H1 (cell line): ENCODE measurements at regions not wholly inside any gene's neighbourhood (a gene's known extent, or its start where the extent isn't known, plus 50 kb on each side); places are given as distances from the start of the nearest gene placed in this dataset.

ENCODE experiments used
- CTCF ChIA-PET: fragments of 300-600 bp; sonication (Branson Sonifier 250); formaldehyde crosslinking; loops from one replicate; lab custom pipeline; 2021; ENCODE audit not compliant: partially characterized antibody; lab: Charles Lee
- POLR2A ChIA-PET: fragments of 300-600 bp; sonication (Branson Sonifier 250); formaldehyde crosslinking; loops from one replicate; lab custom pipeline; 2021; ENCODE audit warnings: inconsistent platforms; ENCODE audit not compliant: partially characterized antibody; lab: Charles Lee
- DNase-seq, 2 experiments: peaks; one replicate each; pipeline versions ENCODE4 v3.0.0 to v3.0.0-alpha.2; 2010 to 2022; ENCODE audit warnings: low spot score in 2 of 2, low read depth in 1 of 2, mixed read lengths in 1 of 2
- FAIRE-seq: peaks from 2 replicates; lab custom pipeline; 2011; peaks lifted over from hg19 to GRCh38; lab: Jason Lieb, UNC
- H2AFZ ChIP-seq: 2 replicates; pipeline ENCODE4 v1.8.1; 2012; ENCODE audit warnings: low read length, inconsistent platforms
- H2AK5ac ChIP-seq: 2 replicates; pipeline ENCODE4 v1.6.1; 2013; ENCODE audit warnings: low read depth, low read length
- H2BK120ac ChIP-seq: replicated peaks from 2 replicates; pipeline ENCODE3; 2013; ENCODE audit warnings: low read depth, low read length, inconsistent platforms
- H2BK12ac ChIP-seq: 2 replicates; pipeline ENCODE4 v1.6.1; 2013; ENCODE audit warnings: low read depth, low read length
- H2BK15ac ChIP-seq: 2 replicates; pipeline ENCODE4 v1.6.1; 2013; ENCODE audit warnings: low read length
- H2BK20ac ChIP-seq: 2 replicates; pipeline ENCODE4 v1.6.1; 2013; ENCODE audit warnings: low read length
- H2BK5ac ChIP-seq: 2 replicates; pipeline ENCODE4 v1.6.1; 2013; ENCODE audit warnings: low read depth, low read length
- H3K14ac ChIP-seq: 2 replicates; pipeline ENCODE4 v1.6.1; 2013; ENCODE audit warnings: inconsistent platforms; ENCODE audit not compliant: insufficient read length
- H3K18ac ChIP-seq: 2 replicates; pipeline ENCODE4 v1.6.1; 2013; ENCODE audit warnings: low read length; ENCODE audit errors: extremely low read depth
- H3K23ac ChIP-seq: 2 replicates; pipeline ENCODE4 v1.6.1; 2013; ENCODE audit warnings: inconsistent platforms; ENCODE audit not compliant: insufficient read length
- H3K23me2 ChIP-seq: 2 replicates; pipeline ENCODE4 v1.6.1; 2013; ENCODE audit warnings: low read depth, low read length
- H3K27ac ChIP-seq: 2 replicates; pipeline ENCODE4 v1.6.1; 2011; ENCODE audit warnings: low read depth, low read length, inconsistent platforms
- H3K27me3 ChIP-seq, 4 experiments: replicated peaks in 1 of 4; 1 replicate in 1 of 4; 2 replicates in 3 of 4; pipeline versions ENCODE4 v1.6.1 to v1.8.1; 2011 to 2013; ENCODE audit warnings: low read length in 3 of 4, mild to moderate bottlenecking in 3 of 4, inconsistent platforms in 2 of 4, mixed read lengths in 2 of 4, moderate library complexity in 1 of 4; ENCODE audit not compliant: control insufficient read depth in 3 of 4, insufficient read depth in 3 of 4; ENCODE audit errors: extremely low read depth in 1 of 4
- H3K36me3 ChIP-seq, 4 experiments: 2 replicates each; pipeline versions ENCODE4 v1.6.1 to v1.8.1; 2011 to 2013; ENCODE audit warnings: mild to moderate bottlenecking in 4 of 4, low read length in 3 of 4, moderate library complexity in 2 of 4, control low read depth in 1 of 4, inconsistent platforms in 1 of 4; ENCODE audit not compliant: insufficient read depth in 4 of 4, control insufficient read depth in 2 of 4
- H3K4ac ChIP-seq: replicated peaks from 2 replicates; pipeline ENCODE3; 2013; ENCODE audit warnings: low read length, low read depth, mixed read lengths, inconsistent platforms; ENCODE audit not compliant: insufficient read length
- H3K4me1 ChIP-seq, 4 experiments: replicated peaks in 1 of 4; 1 replicate in 1 of 4; 2 replicates in 3 of 4; pipeline versions ENCODE4 v1.6.1 to v1.8.1; 2011 to 2013; ENCODE audit warnings: low read length in 3 of 4, inconsistent platforms in 2 of 4, mixed read lengths in 1 of 4; ENCODE audit not compliant: insufficient read depth in 4 of 4, control insufficient read depth in 3 of 4
- H3K4me2 ChIP-seq, 2 experiments: 2 replicates each; pipeline versions ENCODE4 v1.6.1 to v1.8.1; 2011 to 2013; ENCODE audit warnings: low read depth in 2 of 2, low read length in 2 of 2, control low read depth in 1 of 2, inconsistent platforms in 1 of 2, mild to moderate bottlenecking in 1 of 2; ENCODE audit not compliant: insufficient read depth in 1 of 2
- H3K4me3 ChIP-seq, 4 experiments: fragments of 200-600, 300-600 bp in 1 of 4; sonication (generic), shearing (Covaris generic), sonication (Bioruptor Twin) in 1 of 4; 2 replicates each; pipeline versions ENCODE4 v1.5.1 to v1.8.1; 2011 to 2016; ENCODE audit warnings: low read length in 4 of 4, low read depth in 3 of 4, control low read depth in 2 of 4, inconsistent platforms in 2 of 4, mild to moderate bottlenecking in 2 of 4, mixed read lengths in 1 of 4, moderate library complexity in 1 of 4; ENCODE audit not compliant: insufficient read depth in 2 of 4; ENCODE audit errors: extremely low read depth in 1 of 4
- H3K56ac ChIP-seq: replicated peaks from 2 replicates; pipeline ENCODE3; 2013; ENCODE audit warnings: low read depth, mild to moderate bottlenecking, mixed read lengths, low read length, inconsistent platforms; ENCODE audit not compliant: insufficient read length
- H3K79me1 ChIP-seq: 2 replicates; pipeline ENCODE4 v1.6.1; 2013; ENCODE audit warnings: low read depth, low read length, control low read depth
- H3K79me2 ChIP-seq, 2 experiments: 2 replicates each; pipeline versions ENCODE4 v1.6.1 to v1.8.1; 2012 to 2013; ENCODE audit warnings: low read length in 2 of 2, mild to moderate bottlenecking in 2 of 2, inconsistent platforms in 1 of 2; ENCODE audit not compliant: insufficient read depth in 2 of 2, control insufficient read depth in 1 of 2
- H3K9ac ChIP-seq, 4 experiments: replicated peaks in 1 of 4; 1 replicate in 1 of 4; 2 replicates in 3 of 4; pipeline versions ENCODE4 v1.6.1 to v1.8.1; 2011 to 2013; ENCODE audit warnings: low read depth in 3 of 4, low read length in 3 of 4, control low read depth in 2 of 4, mild to moderate bottlenecking in 2 of 4, moderate library complexity in 2 of 4, inconsistent platforms in 1 of 4; ENCODE audit errors: extremely low read depth in 1 of 4
- H3K9me3 ChIP-seq, 2 experiments: 2 replicates each; pipeline versions ENCODE4 v1.6.1 to v1.8.1; 2012 to 2013; ENCODE audit warnings: mild to moderate bottlenecking in 2 of 2, moderate library complexity in 2 of 2, control low read depth in 1 of 2, inconsistent platforms in 1 of 2, low read depth in 1 of 2, low read length in 1 of 2, mixed read lengths in 1 of 2; ENCODE audit not compliant: insufficient read depth in 2 of 2
- H4K20me1 ChIP-seq, 2 experiments: replicated peaks in 1 of 2; 2 replicates each; pipeline versions ENCODE3 to v1.8.1; 2011 to 2013; ENCODE audit warnings: inconsistent platforms in 2 of 2, low read length in 2 of 2, mild to moderate bottlenecking in 1 of 2; ENCODE audit not compliant: insufficient read depth in 2 of 2, control insufficient read depth in 1 of 2
- H4K5ac ChIP-seq: 2 replicates; pipeline ENCODE4 v1.6.1; 2013; ENCODE audit warnings: low read length, low read depth, mixed read lengths, inconsistent platforms; ENCODE audit not compliant: insufficient read length
- H4K8ac ChIP-seq: 2 replicates; pipeline ENCODE4 v1.8.0; 2013; ENCODE audit warnings: mild to moderate bottlenecking, moderate library complexity, low read length, inconsistent platforms; ENCODE audit not compliant: insufficient read depth; ENCODE audit errors: extremely low read depth
- H4K91ac ChIP-seq: replicated peaks from 2 replicates; pipeline ENCODE3; 2013; ENCODE audit warnings: low read length, mixed read lengths, inconsistent platforms; ENCODE audit not compliant: insufficient read length
- BACH1 ChIP-seq: IDR thresholded peaks from 2 replicates; pipeline ENCODE4 v1.6.1; 2012; ENCODE audit warnings: low read length, improper control_type of control experiment
- EP300 ChIP-seq, 2 experiments: IDR thresholded peaks; 1 replicate in 1 of 2; 2 replicates in 1 of 2; pipeline ENCODE4 v1.6.1; 2011 to 2012; ENCODE audit warnings: low read depth in 2 of 2, low read length in 2 of 2, mild to moderate bottlenecking in 2 of 2, borderline replicate concordance in 1 of 2, inconsistent platforms in 1 of 2, moderate library complexity in 1 of 2
- SUZ12 ChIP-seq: fragments of 200-600 bp; sonication (generic); IDR thresholded peaks from 2 replicates; pipeline ENCODE4 v1.6.1; 2012; ENCODE audit warnings: mild to moderate bottlenecking, inconsistent platforms, low read length, moderate library complexity, mixed read lengths
- WGBS, 2 experiments: shearing (Covaris generic) in 1 of 2; methylation state at CpG; one replicate each; pipeline versions ENCODE4 v1.1.6 to v1.1.7; 2013 to 2015; ENCODE audit warnings: low lambda C conversion rate in 2 of 2, mixed read lengths in 2 of 2, inconsistent platforms in 1 of 2, low coverage in 1 of 2, missing lambda C conversion rate in 1 of 2; ENCODE audit not compliant: insufficient replicate concordance in 2 of 2, insufficient coverage in 1 of 2, insufficient read length in 1 of 2; ENCODE audit errors: extremely low coverage in 1 of 2, missing lambda C conversion rate in 1 of 2; 5-methylcytosine and 5-hydroxymethylcytosine counted together

DNA sequence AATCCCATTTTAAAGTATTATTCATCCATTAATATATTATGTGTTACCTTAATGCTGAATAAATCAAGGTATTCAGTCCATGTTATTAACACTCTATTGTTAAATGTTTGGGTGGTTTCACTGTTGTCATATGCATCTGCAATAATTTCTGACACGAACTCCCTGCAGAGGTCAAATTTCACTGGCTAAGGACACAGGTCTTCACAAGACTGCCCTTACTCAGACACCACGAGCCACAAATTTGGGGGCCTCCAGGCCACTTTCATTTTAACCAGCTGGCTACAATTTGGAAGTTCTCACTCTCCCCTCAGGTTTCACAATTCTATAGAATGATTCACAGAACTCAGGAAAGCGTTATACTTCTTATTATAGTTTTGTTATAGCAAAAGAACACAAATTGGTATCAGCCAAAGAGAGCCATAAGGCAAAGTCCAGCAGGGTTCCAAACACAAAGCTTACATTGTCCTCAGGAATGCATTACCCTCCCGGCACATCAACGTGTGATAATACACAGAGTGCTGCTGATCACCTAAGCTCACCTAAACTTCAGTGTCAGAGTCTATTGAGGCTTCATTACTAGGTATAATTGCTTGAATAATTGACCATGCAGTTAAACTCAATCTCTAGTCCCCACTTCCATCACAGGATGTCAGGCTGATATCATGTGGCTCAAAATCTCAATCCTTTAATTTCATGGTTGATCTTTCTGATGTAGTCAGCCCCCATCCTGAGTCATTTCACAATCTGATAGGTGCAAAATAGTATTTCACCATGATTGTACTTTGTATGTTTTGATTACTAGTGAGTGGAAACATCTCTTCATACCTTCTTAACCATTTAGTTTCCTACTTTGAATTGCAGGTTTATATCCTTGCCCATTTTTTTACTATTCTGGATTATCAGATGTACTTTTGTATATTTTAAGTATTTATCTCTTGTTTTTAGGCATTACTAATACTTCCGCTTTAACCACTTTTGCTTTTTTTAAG, 441.4 kb upstream of the AGTR1 start:
- H3K14ac ChIP-seq = no peak overlapping the region
- peaks cover 0 to 5% (median 0%) of the 10 kb centered on the region in 4 experiments; a peak in 1 of 7 replicates for H3K4me1 ChIP-seq
- H4K20me1 ChIP-seq = no peaks in the 10 kb centered on the region
- no peak overlapping the region for H2BK120ac ChIP-seq
- 93% methylated on average over 6 of the region's 6 CpGs; no CpG with 5 or more reads in 1 of the 2 experiments for WGBS, 2 experiments
- H3K9ac ChIP-seq = no peak overlapping the region
- TF ChIP-seq EP300 (IDR thresholded peaks at IDR 0.05; ENCODE audit: borderline replicate concordance in 1 of 2, low read depth in 2 of 2, low read length in 2 of 2) = no peak
- no peak for TF ChIP-seq BACH1
- TF ChIP-seq SUZ12 = no peak
- CTCF ChIA-PET = interaction anchor here (1.0 to 1.3 kb wide), 3 partner anchors 10 to 54 kb away, joined by 3 to 5 read pairs (median 3); no protein-coding TSS in a partner anchor
- H3K4me2 ChIP-seq = no peak overlapping the region
- no peak overlapping the region for H2BK15ac ChIP-seq
- POLR2A ChIA-PET = interaction anchor here (0.5 kb wide), 1 partner anchor 1118 kb away, joined by 3 read pairs; no protein-coding TSS in a partner anchor
- no peak overlapping the region for H3K23ac ChIP-seq
- no peak overlapping the region for H4K8ac ChIP-seq
- no peak overlapping the region for H3K18ac ChIP-seq
- no peak overlapping the region for H3K56ac ChIP-seq
- H4K91ac ChIP-seq = no peak overlapping the region
- no peak overlapping the region for H2BK20ac ChIP-seq
- no peaks in the 10 kb centered on the region for H3K36me3 ChIP-seq
- H3K4ac ChIP-seq = no peak overlapping the region
- no peaks in the 10 kb centered on the region for H3K79me1 ChIP-seq
- no peak overlapping the region for H2AFZ ChIP-seq
- no peaks in the 10 kb centered on the region for H3K79me2 ChIP-seq
- H4K5ac ChIP-seq = no peak overlapping the region
- no peak for FAIRE-seq
- no peak overlapping the region for H3K27ac ChIP-seq
- no peaks in the 10 kb centered on the region for H3K23me2 ChIP-seq
- H2BK12ac ChIP-seq = no peak overlapping the region
- DNase-seq = no peak
- H3K4me3 ChIP-seq = no peak overlapping the region
- peaks cover 2 to 10% of the 10 kb centered on the region in 2 experiments; a peak in 3 of 4 replicates for H3K9me3 ChIP-seq
- no peak overlapping the region for H2AK5ac ChIP-seq
- H2BK5ac ChIP-seq = no peak overlapping the region
- H3K27me3 ChIP-seq = no peaks in the 10 kb centered on the region
